ENCODE measurements at regions not wholly inside any gene's neighbourhood (a gene's known extent, or its start where the extent isn't known, plus 50 kb on each side); places are given as distances from the start of the nearest gene placed in this dataset.

DNA sequence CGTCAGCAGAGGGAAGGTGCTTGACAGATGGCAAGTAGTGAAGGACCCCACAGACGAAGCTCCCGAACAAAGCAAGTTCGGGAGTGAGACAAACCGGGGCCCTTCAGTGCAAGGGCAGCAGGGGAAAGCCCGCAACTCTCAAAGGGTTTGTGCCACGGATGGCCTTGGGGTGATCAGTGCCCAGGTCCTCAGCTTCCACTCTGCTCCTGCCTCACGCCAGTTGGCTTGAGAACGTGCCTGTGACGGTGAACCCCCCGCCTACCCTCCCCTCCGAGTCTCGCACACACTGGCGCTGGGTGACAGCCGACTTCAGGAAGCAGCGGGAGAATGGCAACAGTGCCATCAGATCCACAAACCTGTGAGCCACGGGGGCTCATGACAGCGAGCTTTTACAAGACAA, 56.8 kb upstream of the SALL3 start:
- TF ChIP-seq, protein P1, sequence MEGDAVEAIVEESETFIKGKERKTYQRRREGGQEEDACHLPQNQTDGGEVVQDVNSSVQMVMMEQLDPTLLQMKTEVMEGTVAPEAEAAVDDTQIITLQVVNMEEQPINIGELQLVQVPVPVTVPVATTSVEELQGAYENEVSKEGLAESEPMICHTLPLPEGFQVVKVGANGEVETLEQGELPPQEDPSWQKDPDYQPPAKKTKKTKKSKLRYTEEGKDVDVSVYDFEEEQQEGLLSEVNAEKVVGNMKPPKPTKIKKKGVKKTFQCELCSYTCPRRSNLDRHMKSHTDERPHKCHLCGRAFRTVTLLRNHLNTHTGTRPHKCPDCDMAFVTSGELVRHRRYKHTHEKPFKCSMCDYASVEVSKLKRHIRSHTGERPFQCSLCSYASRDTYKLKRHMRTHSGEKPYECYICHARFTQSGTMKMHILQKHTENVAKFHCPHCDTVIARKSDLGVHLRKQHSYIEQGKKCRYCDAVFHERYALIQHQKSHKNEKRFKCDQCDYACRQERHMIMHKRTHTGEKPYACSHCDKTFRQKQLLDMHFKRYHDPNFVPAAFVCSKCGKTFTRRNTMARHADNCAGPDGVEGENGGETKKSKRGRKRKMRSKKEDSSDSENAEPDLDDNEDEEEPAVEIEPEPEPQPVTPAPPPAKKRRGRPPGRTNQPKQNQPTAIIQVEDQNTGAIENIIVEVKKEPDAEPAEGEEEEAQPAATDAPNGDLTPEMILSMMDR (IDR thresholded peaks at IDR 0.05; ENCODE audit: control extremely low read depth, extremely low read depth, low read depth, missing control alignments), result no peak
- DNase-seq (ENCODE audit: extremely low spot score), result no peak
- ChIA-PET CTCF (no interaction called here), POLR2A (no interaction called here)

DNA sequence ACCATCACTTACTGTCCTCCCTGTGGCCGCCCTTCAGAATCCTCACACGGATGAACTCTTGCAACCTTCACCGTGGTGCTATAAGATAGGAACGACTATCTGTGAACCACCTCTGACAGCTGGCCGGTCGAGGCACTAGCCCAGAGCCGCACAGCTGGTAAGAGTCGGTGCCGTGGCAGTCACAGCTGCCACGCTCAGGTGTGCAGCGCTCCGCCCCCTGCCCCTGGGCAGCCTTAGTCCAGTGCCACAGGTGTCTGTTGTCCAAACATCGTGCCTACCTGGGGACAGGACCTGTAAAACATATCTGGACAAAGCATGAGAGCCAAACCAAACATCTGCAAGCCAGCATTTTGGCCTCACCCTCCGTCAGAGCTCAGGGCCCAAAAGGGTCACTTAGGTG, 55.3 kb upstream of the SALL3 start:
- CTCF ChIA-PET, result no interaction called here
- POLR2A ChIA-PET, result no interaction called here
- no peak for DNase-seq (ENCODE audit: extremely low spot score)
- TF ChIP-seq, protein P1 (IDR thresholded peaks at IDR 0.05; ENCODE audit: control extremely low read depth, extremely low read depth, low read depth, missing control alignments), result no peak

DNA sequence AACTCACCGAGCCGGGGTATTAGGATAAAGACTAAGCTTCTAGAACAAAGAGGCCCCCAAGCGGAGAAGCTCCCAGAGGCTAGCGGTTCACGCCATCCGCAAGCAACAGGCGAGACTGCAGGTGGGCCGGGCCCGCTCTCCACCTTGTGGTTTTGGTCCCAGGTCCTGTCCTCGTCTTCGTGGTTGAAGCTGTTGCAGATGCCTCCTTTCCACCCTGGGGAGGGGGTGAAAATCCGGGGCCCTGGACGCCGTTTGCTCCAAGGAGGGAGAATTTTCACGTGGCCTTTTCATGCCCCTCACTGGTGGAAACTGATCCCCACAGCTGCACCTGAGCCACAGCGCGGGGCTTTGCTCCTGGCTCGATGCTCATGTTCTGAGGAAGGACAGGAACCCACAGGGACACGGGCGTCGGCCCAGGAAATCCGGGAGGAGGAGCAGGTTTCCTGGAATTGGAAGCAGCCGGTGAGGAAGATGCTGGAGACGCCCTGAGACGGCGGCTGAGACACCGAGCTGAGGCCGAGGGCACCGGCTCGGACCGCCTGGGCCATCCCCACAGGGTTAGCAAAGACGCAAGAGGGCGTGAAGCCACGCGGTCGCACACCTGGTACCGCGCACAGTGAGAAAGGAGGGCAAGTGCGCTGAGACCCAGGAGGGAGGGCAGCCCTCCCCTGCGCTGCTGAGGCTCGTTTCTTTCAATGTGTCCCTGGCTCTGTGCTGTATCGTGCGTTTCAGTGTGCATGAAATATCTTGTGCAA, 54.7 kb upstream of the SALL3 start:
- CTCF ChIA-PET, result no interaction called here
- TF ChIP-seq, protein P1 (IDR thresholded peaks at IDR 0.05; ENCODE audit: control extremely low read depth, extremely low read depth, low read depth, missing control alignments), result no peak
- POLR2A ChIA-PET, result no interaction called here
- no peak for DNase-seq (ENCODE audit: extremely low spot score)

DNA sequence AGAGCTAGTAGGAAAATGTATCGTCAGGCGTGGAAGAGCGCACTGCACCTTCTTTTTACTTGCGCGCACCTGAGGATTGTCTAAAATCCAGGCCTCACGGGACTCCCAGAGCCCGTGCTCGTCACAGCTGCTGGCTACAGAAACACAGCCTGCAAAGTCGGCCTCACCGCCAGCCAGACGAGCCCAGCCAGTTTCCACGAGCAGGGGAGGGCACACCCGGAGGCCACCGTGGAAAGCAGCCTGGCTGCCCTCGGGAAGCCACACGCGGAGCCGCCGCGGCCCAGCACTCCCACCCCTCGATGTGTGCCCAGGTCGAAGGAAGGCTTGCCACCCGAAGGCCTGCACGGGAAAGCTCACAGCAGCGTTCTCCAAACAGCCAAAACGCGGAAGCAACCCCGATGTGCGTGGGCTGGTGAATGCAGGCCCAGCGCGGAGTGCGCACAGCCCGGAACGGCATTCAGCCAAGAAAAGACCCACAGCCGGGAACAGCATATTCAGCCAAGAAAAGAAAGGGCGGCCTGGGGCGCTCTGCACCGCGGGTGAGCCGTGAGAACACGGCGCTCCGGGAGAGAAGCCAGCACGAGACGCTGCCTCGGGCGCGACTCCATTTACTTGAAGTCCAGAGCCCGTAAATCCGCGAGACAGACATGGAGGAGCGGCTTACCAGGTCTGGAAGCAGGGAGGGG, 53.9 kb upstream of the SALL3 start:
- POLR2A ChIA-PET, result no interaction called here
- CTCF ChIA-PET, result no interaction called here
- TF ChIP-seq, protein P1 (IDR thresholded peaks at IDR 0.05; ENCODE audit: control extremely low read depth, extremely low read depth, low read depth, missing control alignments), result no peak
- DNase-seq (ENCODE audit: extremely low spot score), result no peak

DNA sequence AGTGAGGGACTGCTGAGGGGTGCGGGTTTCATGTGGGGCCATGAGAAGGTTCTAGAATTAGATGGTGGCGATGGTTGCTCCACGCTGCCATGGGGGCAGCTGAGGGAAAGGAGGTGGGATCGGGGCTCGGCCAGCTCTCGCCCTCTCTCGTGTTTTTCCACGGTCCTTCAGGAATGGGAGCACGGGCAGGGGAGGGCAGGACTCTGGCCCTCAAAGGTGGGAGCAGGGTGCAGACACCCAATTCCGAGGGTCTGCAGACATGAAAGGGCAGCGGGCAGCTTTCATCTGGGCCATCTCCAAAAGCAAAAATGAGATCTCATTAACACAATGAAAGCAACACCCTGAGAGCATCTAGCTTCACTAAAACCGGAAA, 53.4 kb upstream of the SALL3 start:
- CTCF ChIA-PET, result no interaction called here
- TF ChIP-seq, protein P1 (IDR thresholded peaks at IDR 0.05; ENCODE audit: control extremely low read depth, extremely low read depth, low read depth, missing control alignments), result no peak
- no peak for DNase-seq (ENCODE audit: extremely low spot score)
- POLR2A ChIA-PET, result no interaction called here

DNA sequence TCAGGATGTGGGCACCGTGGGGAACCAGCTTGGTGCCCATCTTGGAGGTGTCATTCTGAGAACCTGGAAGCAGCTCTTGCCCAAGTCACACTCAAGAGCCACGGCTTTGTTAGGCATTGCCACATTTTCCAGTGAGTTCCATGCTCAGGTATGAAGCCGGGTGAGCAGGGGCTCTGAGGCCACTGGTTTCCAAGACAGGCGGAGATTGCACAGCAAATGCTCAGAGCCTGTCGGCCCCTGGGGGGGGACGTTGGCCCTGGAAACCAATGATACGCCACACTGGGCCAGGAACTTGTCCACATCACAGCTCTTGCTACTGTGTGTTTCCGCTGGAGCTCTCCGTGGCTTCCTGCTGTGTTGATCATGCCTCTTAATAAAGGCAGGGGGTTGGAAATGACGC, 52.5 kb upstream of the SALL3 start:
- ChIA-PET CTCF (no interaction called here), POLR2A (no interaction called here)
- no peak for DNase-seq (ENCODE audit: extremely low spot score)
- TF ChIP-seq, protein P1 (IDR thresholded peaks at IDR 0.05; ENCODE audit: control extremely low read depth, extremely low read depth, low read depth, missing control alignments), result no peak

Measured in GM10248 (cell line).